GM12878 (cell line): ENCODE measurements at regions not wholly inside any gene's neighbourhood (a gene's known extent, or its start where the extent isn't known, plus 50 kb on each side); places are given as distances from the start of the nearest gene placed in this dataset.

ENCODE experiments used
- BHLHE40 ChIP-seq, 2 experiments: fragments of 450-650 bp in 1 of 2; IDR thresholded peaks; 2 replicates each; pipeline ENCODE4 v1.6.1; 2011 to 2017; ENCODE audit warnings: low read depth in 2 of 2, borderline replicate concordance in 1 of 2, improper control_type of control experiment in 1 of 2, low read length in 1 of 2, mild to moderate bottlenecking in 1 of 2
- CHD2 ChIP-seq: IDR thresholded peaks from 2 replicates; pipeline ENCODE4 v1.6.1; 2011; ENCODE audit warnings: low read depth, low read length, improper control_type of control experiment, borderline replicate concordance
- CTCF ChIP-seq, 3 experiments: IDR thresholded peaks in 2 of 3; conservative IDR thresholded peaks in 1 of 3; 2 replicates each; pipeline ENCODE4 v1.5.1; 2011; ENCODE audit warnings: low read depth in 3 of 3, low read length in 3 of 3, mild to moderate bottlenecking in 3 of 3, control low read depth in 2 of 3, moderate library complexity in 2 of 3, inconsistent platforms in 1 of 3, mixed read lengths in 1 of 3; ENCODE audit not compliant: control insufficient read depth in 2 of 3, insufficient read depth in 1 of 3; ENCODE audit errors: extremely low read depth in 1 of 3
- FOXK2 ChIP-seq: fragments of 450-650 bp; IDR thresholded peaks from 2 replicates; pipeline ENCODE4 v1.6.1; 2017; ENCODE audit warnings: mild to moderate bottlenecking, moderate library complexity
- LARP7 ChIP-seq: fragments of 450-650 bp; IDR thresholded peaks from 2 replicates; pipeline ENCODE4 v1.6.1; 2017; ENCODE audit warnings: mild to moderate bottlenecking
- POLR2AphosphoS5 ChIP-seq: IDR thresholded peaks from 2 replicates; pipeline ENCODE4 v1.6.1; 2011; ENCODE audit warnings: mild to moderate bottlenecking, low read length, inconsistent platforms
- RAD21 ChIP-seq: IDR thresholded peaks from 2 replicates; pipeline ENCODE4 v1.6.1; 2011; ENCODE audit warnings: mild to moderate bottlenecking, low read depth, low read length, moderate library complexity; ENCODE audit not compliant: insufficient read depth
- RELA ChIP-seq: fragments of 450-650 bp; IDR thresholded peaks from 2 replicates; pipeline ENCODE4 v1.8.0; 2014; ENCODE audit warnings: borderline replicate concordance; ENCODE audit not compliant: partially characterized antibody

GRCh38 chr6:9316831-9317230 lies 881.5 kb upstream of the SLC35B3 start:
- TF ChIP-seq RELA (no peak), RAD21 (no peak), BHLHE40 (IDR thresholded peaks at IDR 0.05; ENCODE audit: borderline replicate concordance in 1 of 2, low read depth in 2 of 2, low read length in 1 of 2) (no peak), CHD2 (no peak), FOXK2 (no peak), LARP7 (no peak), POLR2AphosphoS5 (no peak), CTCF (IDR thresholded peaks at IDR 0.05 in 2 of 3, conservative IDR thresholded peaks at IDR 0.05 in 1 of 3; ENCODE audit: control insufficient read depth in 2 of 3, extremely low read depth in 1 of 3, insufficient read depth in 1 of 3, low read depth in 3 of 3, low read length in 3 of 3) (no peak)
